ENCODE measurements at regions not wholly inside any gene's neighbourhood (a gene's known extent, or its start where the extent isn't known, plus 50 kb on each side); places are given as distances from the start of the nearest gene placed in this dataset.

- DNase-seq (ENCODE audit: low read depth in 3 of 3, low spot score in 2 of 3), result no peak
These were observed 1236.5 kb downstream of the SLC16A7 start for GRCh38 chr12:60832290-60832689.

- no peak for DNase-seq (ENCODE audit: low read depth in 3 of 3, low spot score in 2 of 3)
These were observed 1238.5 kb downstream of the SLC16A7 start for GRCh38 chr12:60834372-60834771.

GRCh38 chr12:60834806-60835205 lies 1239.0 kb downstream of the SLC16A7 start:
- no peak for DNase-seq (ENCODE audit: low read depth in 3 of 3, low spot score in 2 of 3)

- no peak for DNase-seq (ENCODE audit: low read depth in 3 of 3, low spot score in 2 of 3)
These were observed 1240.8 kb downstream of the SLC16A7 start for GRCh38 chr12:60836651-60837050.

GRCh38 chr12:60842181-60842580 lies 1246.4 kb downstream of the SLC16A7 start:
- no peak for DNase-seq (ENCODE audit: low read depth in 3 of 3, low spot score in 2 of 3)

- no peak for DNase-seq (ENCODE audit: low read depth in 3 of 3, low spot score in 2 of 3)
These were observed 1248.3 kb downstream of the SLC16A7 start for GRCh38 chr12:60844101-60844500.

GRCh38 chr12:60844875-60845274 lies 1249.0 kb downstream of the SLC16A7 start:
- DNase-seq (ENCODE audit: low read depth in 3 of 3, low spot score in 2 of 3), result no peak

- no peak for DNase-seq (ENCODE audit: low read depth in 3 of 3, low spot score in 2 of 3)
These were observed 1249.9 kb downstream of the SLC16A7 start for GRCh38 chr12:60845696-60846095.

GRCh38 chr12:60847281-60847680 lies 1251.5 kb downstream of the SLC16A7 start:
- DNase-seq (ENCODE audit: low read depth in 3 of 3, low spot score in 2 of 3), result no peak

GRCh38 chr12:60849723-60850122 lies 1253.9 kb downstream of the SLC16A7 start:
- DNase-seq (ENCODE audit: low read depth in 3 of 3, low spot score in 2 of 3), result no peak

- no peak for DNase-seq (ENCODE audit: low read depth in 3 of 3, low spot score in 2 of 3)
These were observed 1257.6 kb downstream of the SLC16A7 start for GRCh38 chr12:60853407-60853806.

GRCh38 chr12:60863421-60863820 lies 1267.6 kb downstream of the SLC16A7 start:
- DNase-seq (ENCODE audit: low read depth in 3 of 3, low spot score in 2 of 3), result no peak

GRCh38 chr12:60872219-60872618 lies 1276.4 kb downstream of the SLC16A7 start:
- no peak for DNase-seq (ENCODE audit: low read depth in 3 of 3, low spot score in 2 of 3)

GRCh38 chr12:60872850-60873713 lies 1277.3 kb downstream of the SLC16A7 start:
- DNase-seq (ENCODE audit: low read depth in 3 of 3, low spot score in 2 of 3), result no peak

- no peak for DNase-seq (ENCODE audit: low read depth in 3 of 3, low spot score in 2 of 3)
These were observed 1278.3 kb downstream of the SLC16A7 start for GRCh38 chr12:60874091-60874490.

GRCh38 chr12:60920841-60921495 lies 1325.1 kb downstream of the SLC16A7 start:
- no peak for DNase-seq (ENCODE audit: low read depth in 3 of 3, low spot score in 2 of 3)

GRCh38 chr12:60921541-60921940 lies 1325.7 kb downstream of the SLC16A7 start:
- no peak for DNase-seq (ENCODE audit: low read depth in 3 of 3, low spot score in 2 of 3)

- DNase-seq (ENCODE audit: low read depth in 3 of 3, low spot score in 2 of 3), result no peak
These were observed 1330.4 kb downstream of the SLC16A7 start for GRCh38 chr12:60926256-60926655.

- no peak for DNase-seq (ENCODE audit: low read depth in 3 of 3, low spot score in 2 of 3)
These were observed 1330.1 kb upstream of the USP15 start for GRCh38 chr12:60930151-60930550.

- no peak for DNase-seq (ENCODE audit: low read depth in 3 of 3, low spot score in 2 of 3)
These were observed 1324.0 kb upstream of the USP15 start for GRCh38 chr12:60935981-60936761.

- DNase-seq (ENCODE audit: low read depth in 3 of 3, low spot score in 2 of 3), result no peak
These were observed 1312.7 kb upstream of the USP15 start for GRCh38 chr12:60947533-60947932.

Measured in right renal cortex interstitium (tissue), 3 donors.